GM18873 (cell line): ENCODE measurements at regions not wholly inside any gene's neighbourhood (a gene's known extent, or its start where the extent isn't known, plus 50 kb on each side); places are given as distances from the start of the nearest gene placed in this dataset.
"Not testable (repeated sequence)": the region's sequence is repeated elsewhere in the genome, so short reads cannot be mapped to it uniquely, and the experiment has no call there.

Source experiments
- ATAC-seq: cut with Tn5 transposase; IDR thresholded peaks from one replicate; pipeline ENCODE4 v1.9.1; 2021; ENCODE audit warnings: mild to moderate bottlenecking, moderate library complexity, moderate number of reproducible peaks; ENCODE audit not compliant: unreplicated experiment, low FRiP score

GRCh38 chr13:38283346-38283745, 66.3 kb upstream of the UFM1 start:
- no peak for ATAC-seq

GRCh38 chr13:38265132-38265497, 84.5 kb upstream of the UFM1 start:
- no peak for ATAC-seq

GRCh38 chr13:38264363-38265131, 85.1 kb upstream of the UFM1 start:
- no peak for ATAC-seq

GRCh38 chr13:38262211-38262610, 87.4 kb upstream of the UFM1 start:
- ATAC-seq = no peak

GRCh38 chr13:38255600-38255999, 94.1 kb upstream of the UFM1 start:
- no peak for ATAC-seq

GRCh38 chr13:38239874-38240273, 109.8 kb upstream of the UFM1 start:
- ATAC-seq = no peak

- ATAC-seq = no peak
These were observed 121.3 kb upstream of the UFM1 start for GRCh38 chr13:38228322-38228721.

- ATAC-seq = no peak
These were observed 123.2 kb upstream of the UFM1 start for GRCh38 chr13:38226496-38226895.

GRCh38 chr13:38223089-38223488, 126.6 kb upstream of the UFM1 start:
- no peak for ATAC-seq

- ATAC-seq = not testable (repeated sequence)
These were observed 128.5 kb upstream of the UFM1 start for GRCh38 chr13:38221120-38221519.

GRCh38 chr13:38216181-38216580, 133.5 kb upstream of the UFM1 start:
- no peak for ATAC-seq

GRCh38 chr13:38213314-38213713, 136.3 kb upstream of the UFM1 start:
- ATAC-seq = no peak

- ATAC-seq = no peak
These were observed 138.6 kb upstream of the UFM1 start for GRCh38 chr13:38210928-38211596.

- no peak for ATAC-seq
These were observed 145.1 kb upstream of the UFM1 start for GRCh38 chr13:38204556-38204955.

- ATAC-seq = no peak
These were observed 146.9 kb upstream of the UFM1 start for GRCh38 chr13:38202740-38203139.

- no peak for ATAC-seq
These were observed 158.6 kb upstream of the UFM1 start for GRCh38 chr13:38191016-38191415.

- ATAC-seq = peak; percentile 60
These were observed 169.0 kb upstream of the UFM1 start for GRCh38 chr13:38180670-38181069.

- no peak for ATAC-seq
These were observed 169.5 kb upstream of the UFM1 start for GRCh38 chr13:38180126-38180525.

- ATAC-seq = no peak
These were observed 173.0 kb upstream of the UFM1 start for GRCh38 chr13:38176664-38177063.

- ATAC-seq = no peak
These were observed 176.2 kb upstream of the UFM1 start for GRCh38 chr13:38173403-38173802.

GRCh38 chr13:38167164-38167822, 182.4 kb upstream of the UFM1 start:
- peak; percentile 99 for ATAC-seq

GRCh38 chr13:38166116-38166515, 183.5 kb upstream of the UFM1 start:
- no peak for ATAC-seq
